NB4 (cell line): ENCODE measurements at regions not wholly inside any gene's neighbourhood (a gene's known extent, or its start where the extent isn't known, plus 50 kb on each side); places are given as distances from the start of the nearest gene placed in this dataset.

Experiments
- CTCF ChIP-seq: IDR thresholded peaks from one replicate; pipeline ENCODE4 v1.5.1; 2012; ENCODE audit warnings: low read depth, low read length
- POLR2A ChIP-seq: IDR thresholded peaks from 2 replicates; pipeline ENCODE4 v1.6.1; 2011; ENCODE audit warnings: mild to moderate bottlenecking; ENCODE audit not compliant: insufficient read length; ENCODE audit errors: extremely low read depth
- TF ChIP-seq, protein P1 (sequence below): IDR thresholded peaks from 2 replicates; pipeline ENCODE4 v1.6.1; 2011; ENCODE audit warnings: low read depth, low read length

DNA sequence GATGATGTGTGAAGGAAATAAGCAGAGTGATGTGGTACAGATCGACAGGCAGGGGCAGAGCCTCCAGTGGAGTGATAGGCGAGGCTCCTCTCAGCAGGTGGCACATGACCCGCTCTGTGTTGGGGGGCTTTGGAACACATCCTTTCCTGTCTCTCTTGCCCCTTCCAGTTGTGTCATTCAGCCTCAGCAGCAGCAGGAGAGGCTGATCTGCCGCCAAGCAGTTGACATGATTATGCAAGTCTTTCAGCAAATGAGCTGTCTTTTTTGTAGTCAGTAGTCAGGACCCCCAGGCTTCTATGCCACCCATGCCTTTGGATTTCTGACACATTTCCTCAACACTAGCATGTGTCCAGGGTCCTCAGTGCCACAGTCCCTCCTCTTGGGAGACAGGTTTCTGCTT is 307.1 kb upstream of the C1orf174 start:
- TF ChIP-seq CTCF (no peak), POLR2A (no peak)
- TF ChIP-seq, protein P1, sequence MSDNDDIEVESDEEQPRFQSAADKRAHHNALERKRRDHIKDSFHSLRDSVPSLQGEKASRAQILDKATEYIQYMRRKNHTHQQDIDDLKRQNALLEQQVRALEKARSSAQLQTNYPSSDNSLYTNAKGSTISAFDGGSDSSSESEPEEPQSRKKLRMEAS: no peak
